Epithelial cell of esophagus (primary cell): ENCODE measurements at regions not wholly inside any gene's neighbourhood (a gene's known extent, or its start where the extent isn't known, plus 50 kb on each side); places are given as distances from the start of the nearest gene placed in this dataset.

Source experiments
- DNase-seq: peaks from one replicate; pipeline ENCODE4 v3.0.0; 2010; ENCODE audit warnings: low read depth
- H3K4me3 ChIP-seq: 2 replicates; pipeline ENCODE4 v1.5.1; 2011; ENCODE audit warnings: mild to moderate bottlenecking, low read length, control low read depth
- TF ChIP-seq, protein P1 (sequence below): IDR thresholded peaks from 2 replicates; pipeline ENCODE4 v1.5.1; 2011; ENCODE audit warnings: low read depth, mild to moderate bottlenecking, low read length, control low read depth, inconsistent platforms; ENCODE audit not compliant: insufficient read depth; ENCODE audit errors: missing control alignments

DNA sequence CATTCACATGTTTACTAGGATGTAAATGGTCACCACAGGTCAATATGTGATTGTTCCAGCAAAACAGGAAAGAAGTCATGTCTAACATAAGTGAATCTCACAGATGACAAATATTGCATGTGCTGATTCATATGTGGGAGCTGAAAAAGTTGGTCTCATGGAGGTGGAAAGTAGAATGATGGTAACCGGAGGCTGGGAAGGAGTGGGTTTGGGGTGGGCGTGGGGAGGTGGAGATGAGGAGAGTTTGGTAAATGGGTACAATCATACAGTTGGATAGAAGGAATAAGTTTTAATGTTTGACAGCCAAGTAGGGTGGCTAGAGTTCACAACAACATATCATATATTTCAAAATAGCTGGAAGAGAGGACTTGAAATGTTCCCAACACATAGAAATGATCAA is 83.8 kb upstream of the RANBP3L start:
- no peak for DNase-seq
- TF ChIP-seq, protein P1, sequence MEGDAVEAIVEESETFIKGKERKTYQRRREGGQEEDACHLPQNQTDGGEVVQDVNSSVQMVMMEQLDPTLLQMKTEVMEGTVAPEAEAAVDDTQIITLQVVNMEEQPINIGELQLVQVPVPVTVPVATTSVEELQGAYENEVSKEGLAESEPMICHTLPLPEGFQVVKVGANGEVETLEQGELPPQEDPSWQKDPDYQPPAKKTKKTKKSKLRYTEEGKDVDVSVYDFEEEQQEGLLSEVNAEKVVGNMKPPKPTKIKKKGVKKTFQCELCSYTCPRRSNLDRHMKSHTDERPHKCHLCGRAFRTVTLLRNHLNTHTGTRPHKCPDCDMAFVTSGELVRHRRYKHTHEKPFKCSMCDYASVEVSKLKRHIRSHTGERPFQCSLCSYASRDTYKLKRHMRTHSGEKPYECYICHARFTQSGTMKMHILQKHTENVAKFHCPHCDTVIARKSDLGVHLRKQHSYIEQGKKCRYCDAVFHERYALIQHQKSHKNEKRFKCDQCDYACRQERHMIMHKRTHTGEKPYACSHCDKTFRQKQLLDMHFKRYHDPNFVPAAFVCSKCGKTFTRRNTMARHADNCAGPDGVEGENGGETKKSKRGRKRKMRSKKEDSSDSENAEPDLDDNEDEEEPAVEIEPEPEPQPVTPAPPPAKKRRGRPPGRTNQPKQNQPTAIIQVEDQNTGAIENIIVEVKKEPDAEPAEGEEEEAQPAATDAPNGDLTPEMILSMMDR = no peak
- H3K4me3 ChIP-seq = no peak overlapping the region

GRCh38 chr5:36388288-36388687 is 86.6 kb upstream of the RANBP3L start:
- DNase-seq = no peak
- TF ChIP-seq, protein P1 = no peak
- H3K4me3 ChIP-seq = no peak overlapping the region

- no peak for DNase-seq
- TF ChIP-seq, protein P1 = no peak
- H3K4me3 ChIP-seq = no peak overlapping the region
These were observed 87.5 kb upstream of the RANBP3L start for GRCh38 chr5:36389245-36389644.

DNA sequence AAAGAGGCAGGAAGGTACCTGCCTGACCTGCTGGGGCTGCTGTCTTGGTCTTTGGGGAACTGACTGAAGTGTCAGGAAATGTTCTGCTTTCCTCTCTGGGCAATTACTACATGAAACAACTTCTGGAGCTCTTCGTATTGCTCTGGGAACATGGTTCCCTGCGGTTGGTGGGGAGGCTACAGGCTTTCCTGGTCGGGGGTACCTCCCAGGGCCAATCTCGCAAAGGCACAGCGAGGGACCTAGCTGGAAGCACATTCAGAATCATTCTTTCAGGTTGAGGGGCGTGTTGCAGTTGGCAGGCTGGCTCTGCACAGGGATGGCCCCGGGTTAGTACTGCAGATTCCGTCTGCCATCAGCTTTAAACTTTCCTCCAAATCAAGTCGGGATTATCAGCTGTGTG is 88.9 kb upstream of the RANBP3L start:
- H3K4me3 ChIP-seq = no peak overlapping the region
- TF ChIP-seq, protein P1 = no peak
- DNase-seq = no peak

- no peak overlapping the region for H3K4me3 ChIP-seq
- TF ChIP-seq, protein P1 = no peak
- DNase-seq = no peak
These were observed 90.5 kb upstream of the RANBP3L start for GRCh38 chr5:36392186-36392585.

- TF ChIP-seq, protein P1 = no peak
- H3K4me3 ChIP-seq = no peak overlapping the region
- DNase-seq = peak; percentile 30
These were observed 91.1 kb upstream of the RANBP3L start for GRCh38 chr5:36392818-36393217.

DNA sequence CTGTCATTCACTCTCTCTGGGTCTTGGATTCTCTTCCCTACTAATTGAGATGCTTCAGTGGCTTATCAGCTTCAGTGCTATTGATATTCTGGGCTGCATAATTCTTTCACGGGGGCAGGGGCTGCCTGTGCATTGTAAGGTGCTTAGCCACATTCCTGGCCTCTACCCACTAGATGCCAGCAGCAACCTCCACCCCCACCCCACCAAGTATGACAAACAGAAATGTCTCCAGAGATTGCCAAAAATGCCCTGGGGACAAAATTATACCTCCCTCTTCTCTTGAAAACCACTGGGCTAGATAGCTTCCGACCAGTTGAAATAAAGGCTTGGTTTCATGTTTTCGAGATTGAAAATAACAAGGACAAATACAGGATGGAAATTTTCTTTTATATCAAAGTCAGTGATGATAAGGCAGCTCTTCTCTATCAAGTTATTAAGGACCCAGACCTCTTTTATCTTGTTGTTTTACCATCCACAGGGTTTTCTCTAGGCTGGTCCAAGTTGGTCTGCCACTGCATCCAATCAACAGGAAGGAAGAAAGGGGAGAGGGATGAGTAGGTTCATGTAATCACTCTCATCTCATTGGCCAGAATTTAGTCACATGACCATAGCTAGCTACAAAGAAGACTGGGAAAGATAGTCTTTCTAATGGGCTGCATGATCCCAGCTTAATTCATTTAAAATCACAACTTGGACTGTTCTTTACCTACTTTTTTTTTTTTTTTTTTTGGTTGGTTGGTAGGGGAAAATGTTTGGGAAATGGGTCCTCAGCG is 92.1 kb upstream of the RANBP3L start:
- TF ChIP-seq, protein P1 = no peak
- H3K4me3 ChIP-seq = no peak overlapping the region
- DNase-seq = no peak
